Lower leg skin (tissue), 4 donors: ENCODE measurements at regions not wholly inside any gene's neighbourhood (a gene's known extent, or its start where the extent isn't known, plus 50 kb on each side); places are given as distances from the start of the nearest gene placed in this dataset.

ENCODE experiments used
- DNase-seq, 2 donors: peaks; one replicate each; pipeline ENCODE4 v3.0.0-alpha.2; 2019; ENCODE audit warnings: low spot score in 2 of 2
- H3K4me3 ChIP-seq: fragments of 200-600 bp; sonication (generic); 2 replicates; pipeline ENCODE4 v1.5.1; 2017; ENCODE audit warnings: mild to moderate bottlenecking, low read depth; ENCODE audit not compliant: poor library complexity, severe bottlenecking
- CTCF ChIP-seq, 3 donors: fragments of 450-650 bp; IDR thresholded peaks; one replicate each; pipeline ENCODE4 v1.5.1; 2016; ENCODE audit warnings: antibody characterized with exemption in 3 of 3, mild to moderate bottlenecking in 3 of 3, moderate library complexity in 2 of 3
- POLR2A ChIP-seq, 2 donors: fragments of 450-650 bp; IDR thresholded peaks; one replicate each; pipeline ENCODE4 v1.6.1; 2016 to 2017; ENCODE audit warnings: antibody characterized with exemption in 2 of 2, mild to moderate bottlenecking in 1 of 2, moderate library complexity in 1 of 2
- WGBS, 2 donors: methylation state at CpG; one replicate each; pipeline ENCODE4 v1.1.5; 2018; 5-methylcytosine and 5-hydroxymethylcytosine counted together
- intact Hi-C: fragments of 100-400 bp; cut with DNase I; formaldehyde crosslinking; loops from one replicate; pipeline ENCODE4 v1.15.0; 2023; ENCODE audit warnings: low total_unique reads

- WGBS, 2 donors: 66 to 67% methylated on average over 3 of the region's 3 CpGs
- intact Hi-C loops: no loop called here
- no peak overlapping the region for H3K4me3 ChIP-seq
- no peak for DNase-seq
- no peak for TF ChIP-seq CTCF (IDR thresholded peaks at IDR 0.05)
- TF ChIP-seq POLR2A (IDR thresholded peaks at IDR 0.05): no peak
Measured at GRCh38 chr5:109964136-109964535, 274.4 kb downstream of the MAN2A1 start.

- intact Hi-C loops: no loop called here
- TF ChIP-seq CTCF (IDR thresholded peaks at IDR 0.05): no peak
- TF ChIP-seq POLR2A (IDR thresholded peaks at IDR 0.05): no peak
- no peak for DNase-seq
- WGBS, 2 donors: 53 to 58% methylated on average over 3 of the region's 3 CpGs
- no peak overlapping the region for H3K4me3 ChIP-seq
Measured at GRCh38 chr5:109965634-109966033, 275.9 kb downstream of the MAN2A1 start.

- intact Hi-C loops: no loop called here
- no peak for TF ChIP-seq POLR2A (IDR thresholded peaks at IDR 0.05)
- no peak for TF ChIP-seq CTCF (IDR thresholded peaks at IDR 0.05)
- H3K4me3 ChIP-seq: no peak overlapping the region
- no peak for DNase-seq
- WGBS, 2 donors: 93 to 96% methylated on average over 1 of the region's 1 CpG
Measured at GRCh38 chr5:109971968-109972367, 282.2 kb downstream of the MAN2A1 start.

- no peak overlapping the region for H3K4me3 ChIP-seq
- intact Hi-C loops: no loop called here
- TF ChIP-seq CTCF (IDR thresholded peaks at IDR 0.05) (no peak), POLR2A (IDR thresholded peaks at IDR 0.05) (no peak)
- no peak for DNase-seq
Measured at GRCh38 chr5:109981979-109982378, 292.3 kb downstream of the MAN2A1 start.

GRCh38 chr5:109982966-109983534, 293.3 kb downstream of the MAN2A1 start:
- H3K4me3 ChIP-seq: no peak overlapping the region
- intact Hi-C loops: no loop called here
- DNase-seq: no peak
- TF ChIP-seq POLR2A (IDR thresholded peaks at IDR 0.05) (no peak), CTCF (IDR thresholded peaks at IDR 0.05) (no peak)
- WGBS, 2 donors: 74 to 78% methylated on average over 3 of the region's 3 CpGs

- DNase-seq: no peak
- no peak overlapping the region for H3K4me3 ChIP-seq
- intact Hi-C loops: no loop called here
- WGBS, 2 donors: 83 to 87% methylated on average over 2 of the region's 2 CpGs
- no peak for TF ChIP-seq CTCF (IDR thresholded peaks at IDR 0.05)
- TF ChIP-seq POLR2A (IDR thresholded peaks at IDR 0.05): no peak
Measured at GRCh38 chr5:109986726-109987125, 297.0 kb downstream of the MAN2A1 start.
